ENCODE measurements at regions not wholly inside any gene's neighbourhood (a gene's known extent, or its start where the extent isn't known, plus 50 kb on each side); places are given as distances from the start of the nearest gene placed in this dataset.

DNA sequence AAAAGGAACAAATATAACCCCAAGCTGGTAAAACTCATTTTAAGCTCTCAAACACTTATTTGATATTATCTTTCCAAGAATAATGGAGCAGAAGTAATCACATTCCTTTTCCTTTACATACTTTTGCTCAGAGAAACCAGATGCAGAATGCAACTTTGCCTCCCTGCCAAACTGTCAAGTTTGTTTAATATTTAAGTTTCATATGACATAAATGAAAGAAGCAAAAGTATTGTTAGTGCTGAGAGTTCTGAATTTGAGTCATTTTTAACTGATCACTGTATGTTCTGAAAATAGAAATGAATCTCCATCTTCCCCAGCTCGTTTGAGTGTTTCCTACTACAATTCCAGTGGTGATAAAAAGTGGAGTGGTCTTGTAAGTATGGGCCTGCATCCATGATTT, 423.4 kb downstream of the PID1 start:
- TF ChIP-seq POLR2A (IDR thresholded peaks at IDR 0.05) (no peak), POLR2AphosphoS5 (IDR thresholded peaks at IDR 0.05) (no peak)
- TF ChIP-seq, protein P1, sequence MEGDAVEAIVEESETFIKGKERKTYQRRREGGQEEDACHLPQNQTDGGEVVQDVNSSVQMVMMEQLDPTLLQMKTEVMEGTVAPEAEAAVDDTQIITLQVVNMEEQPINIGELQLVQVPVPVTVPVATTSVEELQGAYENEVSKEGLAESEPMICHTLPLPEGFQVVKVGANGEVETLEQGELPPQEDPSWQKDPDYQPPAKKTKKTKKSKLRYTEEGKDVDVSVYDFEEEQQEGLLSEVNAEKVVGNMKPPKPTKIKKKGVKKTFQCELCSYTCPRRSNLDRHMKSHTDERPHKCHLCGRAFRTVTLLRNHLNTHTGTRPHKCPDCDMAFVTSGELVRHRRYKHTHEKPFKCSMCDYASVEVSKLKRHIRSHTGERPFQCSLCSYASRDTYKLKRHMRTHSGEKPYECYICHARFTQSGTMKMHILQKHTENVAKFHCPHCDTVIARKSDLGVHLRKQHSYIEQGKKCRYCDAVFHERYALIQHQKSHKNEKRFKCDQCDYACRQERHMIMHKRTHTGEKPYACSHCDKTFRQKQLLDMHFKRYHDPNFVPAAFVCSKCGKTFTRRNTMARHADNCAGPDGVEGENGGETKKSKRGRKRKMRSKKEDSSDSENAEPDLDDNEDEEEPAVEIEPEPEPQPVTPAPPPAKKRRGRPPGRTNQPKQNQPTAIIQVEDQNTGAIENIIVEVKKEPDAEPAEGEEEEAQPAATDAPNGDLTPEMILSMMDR (IDR thresholded peaks at IDR 0.05): no peak

Measured in sigmoid colon (tissue), 4 donors.